Inflammatory macrophage (primary cell): ENCODE measurements at regions not wholly inside any gene's neighbourhood (a gene's known extent, or its start where the extent isn't known, plus 50 kb on each side); places are given as distances from the start of the nearest gene placed in this dataset.

Source experiments
- DNase-seq, 2 donors: peaks; one replicate each; pipeline ENCODE4 v3.0.0-alpha.2; 2020 to 2022

- DNase-seq, result no peak
Observed at GRCh38 chr20:24797745-24798655, 151.1 kb upstream of the CST7 start.

- DNase-seq, result no peak
Observed at GRCh38 chr20:24798930-24799705, 150.0 kb upstream of the CST7 start.

- no peak for DNase-seq
Observed at GRCh38 chr20:24799971-24800580, 149.0 kb upstream of the CST7 start.

GRCh38 chr20:24802286-24802820, 146.7 kb upstream of the CST7 start:
- no peak for DNase-seq

- DNase-seq, result no peak
Observed at GRCh38 chr20:24804481-24805206, 144.4 kb upstream of the CST7 start.

GRCh38 chr20:24805456-24806238, 143.4 kb upstream of the CST7 start:
- DNase-seq, result no peak

GRCh38 chr20:24806705-24807676, 142.1 kb upstream of the CST7 start:
- DNase-seq, result no peak

GRCh38 chr20:24808616-24809015, 140.5 kb upstream of the CST7 start:
- DNase-seq, result peak; percentile 17 to 29

GRCh38 chr20:24809606-24810005, 139.5 kb upstream of the CST7 start:
- DNase-seq, result no peak

GRCh38 chr20:24810676-24811407, 138.2 kb upstream of the CST7 start:
- no peak for DNase-seq

GRCh38 chr20:24812373-24812772, 136.7 kb upstream of the CST7 start:
- DNase-seq, result no peak

- DNase-seq, result no peak
Observed at GRCh38 chr20:24813080-24813479, 136.0 kb upstream of the CST7 start.

- DNase-seq, result no peak
Observed at GRCh38 chr20:24813496-24813895, 135.6 kb upstream of the CST7 start.

GRCh38 chr20:24813936-24814335, 135.1 kb upstream of the CST7 start:
- no peak for DNase-seq

GRCh38 chr20:24814556-24815195, 134.4 kb upstream of the CST7 start:
- no peak for DNase-seq

- no peak for DNase-seq
Observed at GRCh38 chr20:24815196-24815815, 133.8 kb upstream of the CST7 start.

- no peak for DNase-seq
Observed at GRCh38 chr20:24815931-24816330, 133.1 kb upstream of the CST7 start.

- peak; percentile 92 for DNase-seq
Observed at GRCh38 chr20:24816431-24816830, 132.6 kb upstream of the CST7 start.

- DNase-seq, result peak; percentile 83 to 88
Observed at GRCh38 chr20:24816907-24817306, 132.2 kb upstream of the CST7 start.
